ENCODE measurements at regions not wholly inside any gene's neighbourhood (a gene's known extent, or its start where the extent isn't known, plus 50 kb on each side); places are given as distances from the start of the nearest gene placed in this dataset.

- H3K4me3 ChIP-seq (ENCODE audit: low read depth, low read length) = no peak overlapping the region
- no peak for DNase-seq (ENCODE audit: low read depth)
- no peak for TF ChIP-seq CTCF (conservative IDR thresholded peaks at IDR 0.05; ENCODE audit: low read depth, low read length)
Observed at GRCh38 chr4:188297873-188298272, 158.6 kb downstream of the TRIML1 start.

- TF ChIP-seq CTCF (conservative IDR thresholded peaks at IDR 0.05; ENCODE audit: low read depth, low read length) = no peak
- H3K4me3 ChIP-seq (ENCODE audit: low read depth, low read length) = no peak overlapping the region
- no peak for DNase-seq (ENCODE audit: low read depth)
Observed at GRCh38 chr4:188299161-188299560, 159.9 kb downstream of the TRIML1 start.

GRCh38 chr4:188300385-188300784 is 161.1 kb downstream of the TRIML1 start:
- DNase-seq (ENCODE audit: low read depth) = no peak
- TF ChIP-seq CTCF (conservative IDR thresholded peaks at IDR 0.05; ENCODE audit: low read depth, low read length) = no peak

GRCh38 chr4:188305690-188306089 is 166.4 kb downstream of the TRIML1 start:
- no peak for DNase-seq (ENCODE audit: low read depth)
- no peak for TF ChIP-seq CTCF (conservative IDR thresholded peaks at IDR 0.05; ENCODE audit: low read depth, low read length)
- no peak overlapping the region for H3K4me3 ChIP-seq (ENCODE audit: low read depth, low read length)

More at GRCh38 chr4:188300385-188300784, 161.1 kb downstream of the TRIML1 start:
- no peak overlapping the region for H3K4me3 ChIP-seq (ENCODE audit: low read depth, low read length)

GRCh38 chr4:188307591-188307990 is 168.3 kb downstream of the TRIML1 start:
- no peak for TF ChIP-seq CTCF (conservative IDR thresholded peaks at IDR 0.05; ENCODE audit: low read depth, low read length)
- H3K4me3 ChIP-seq (ENCODE audit: low read depth, low read length) = no peak overlapping the region
- DNase-seq (ENCODE audit: low read depth) = no peak

GRCh38 chr4:188308142-188308541 is 168.9 kb downstream of the TRIML1 start:
- no peak for DNase-seq (ENCODE audit: low read depth)
- no peak for TF ChIP-seq CTCF (conservative IDR thresholded peaks at IDR 0.05; ENCODE audit: low read depth, low read length)
- no peak overlapping the region for H3K4me3 ChIP-seq (ENCODE audit: low read depth, low read length)

- H3K4me3 ChIP-seq (ENCODE audit: low read depth, low read length) = no peak overlapping the region
- no peak for DNase-seq (ENCODE audit: low read depth)
- no peak for TF ChIP-seq CTCF (conservative IDR thresholded peaks at IDR 0.05; ENCODE audit: low read depth, low read length)
Observed at GRCh38 chr4:188316391-188316790, 177.2 kb downstream of the TRIML1 start.
